MG63 (cell line): ENCODE measurements at regions not wholly inside any gene's neighbourhood (a gene's known extent, or its start where the extent isn't known, plus 50 kb on each side); places are given as distances from the start of the nearest gene placed in this dataset.

Experiments
- DNase-seq: peaks from one replicate; pipeline ENCODE4 v3.0.0-alpha.2; 2020
- H3K27me3 ChIP-seq: fragments of 250-450 bp; sonication (Bioruptor Pico); 2 replicates; pipeline ENCODE4 v1.5.1; 2020; ENCODE audit warnings: mild to moderate bottlenecking, moderate library complexity
- H3K36me3 ChIP-seq: fragments of 250-450 bp; sonication (Bioruptor Pico); 2 replicates; pipeline ENCODE4 v1.5.1; 2020; ENCODE audit warnings: mild to moderate bottlenecking, moderate library complexity
- H3K4me3 ChIP-seq: fragments of 250-450 bp; sonication (Bioruptor Pico); 2 replicates; pipeline ENCODE4 v1.5.1; 2020; ENCODE audit warnings: mild to moderate bottlenecking, moderate library complexity
- H3K9me3 ChIP-seq: fragments of 250-450 bp; sonication (Bioruptor Pico); 2 replicates; pipeline ENCODE4 v1.5.1; 2020; ENCODE audit warnings: mild to moderate bottlenecking, moderate library complexity

GRCh38 chr13:21988624-21989023, 317.8 kb downstream of the FGF9 start:
- Histone ChIP-seq H3K4me3 (no peak overlapping the region), H3K27me3 (no peaks in the 10 kb centered on the region), H3K36me3 (no peaks in the 10 kb centered on the region), H3K9me3 (no peaks in the 10 kb centered on the region)
- DNase-seq: no peak

- Histone ChIP-seq H3K4me3 (no peak overlapping the region), H3K36me3 (no peaks in the 10 kb centered on the region), H3K27me3 (no peaks in the 10 kb centered on the region), H3K9me3 (no peaks in the 10 kb centered on the region)
- DNase-seq: no peak
Measured at GRCh38 chr13:21996049-21996448, 325.2 kb downstream of the FGF9 start.

DNA sequence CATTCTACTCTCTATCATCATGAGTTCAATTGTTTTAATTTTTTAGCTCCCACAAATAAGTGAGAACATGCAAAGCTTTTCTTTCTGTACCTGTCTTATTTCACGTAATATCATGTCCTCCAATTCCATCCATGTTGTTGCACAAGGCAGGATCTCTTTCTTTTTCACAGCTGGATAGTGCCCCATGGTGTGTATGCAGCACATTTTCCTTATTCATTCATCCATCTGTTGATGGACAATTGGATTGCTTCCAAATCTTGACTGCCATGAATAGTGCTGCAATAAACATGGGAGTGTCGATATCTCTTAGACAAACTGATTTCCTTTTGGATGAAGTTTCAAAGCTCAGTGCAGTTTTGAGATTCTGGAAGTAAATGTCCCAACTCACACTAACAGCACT, 326.9 kb downstream of the FGF9 start:
- H3K27me3 ChIP-seq: no peaks in the 10 kb centered on the region
- DNase-seq: no peak
- H3K4me3 ChIP-seq: no peak overlapping the region
- no peaks in the 10 kb centered on the region for H3K9me3 ChIP-seq
- no peaks in the 10 kb centered on the region for H3K36me3 ChIP-seq

DNA sequence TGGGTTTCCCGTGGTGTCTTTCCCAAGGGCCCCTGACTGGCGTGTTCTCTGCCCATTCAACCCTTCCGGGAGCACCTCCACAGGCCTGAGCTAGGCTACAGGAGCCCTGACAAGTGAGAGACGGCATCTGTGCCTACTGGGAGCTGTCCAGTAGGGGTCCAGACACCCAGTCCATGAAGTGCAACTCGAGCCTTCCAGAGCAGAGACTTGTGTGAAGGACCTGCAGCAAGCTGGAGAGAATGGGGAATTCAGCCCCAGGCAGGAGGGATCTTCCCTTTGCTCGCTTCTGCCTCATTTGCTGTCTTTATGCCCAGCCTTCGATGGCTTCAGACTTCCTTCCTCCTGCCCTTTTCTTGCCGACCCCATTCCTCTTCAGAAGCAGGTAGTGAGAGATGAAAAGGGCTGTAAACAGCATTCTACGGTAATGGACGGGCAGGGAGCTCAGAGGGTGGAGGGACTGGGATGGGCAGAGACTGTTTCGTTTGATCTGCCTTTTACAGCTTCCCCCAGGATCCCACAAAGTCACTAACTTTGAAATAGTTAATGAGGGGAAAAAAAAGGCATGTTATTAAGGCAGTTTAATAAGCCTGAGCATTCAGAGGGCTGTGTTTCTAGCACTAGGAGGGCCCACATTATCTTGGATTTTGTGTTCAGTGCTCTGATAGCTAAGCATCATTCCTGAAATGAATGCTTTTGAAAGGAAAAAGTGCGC, 327.6 kb downstream of the FGF9 start:
- Histone ChIP-seq H3K4me3 (no peak overlapping the region), H3K9me3 (no peaks in the 10 kb centered on the region), H3K36me3 (no peaks in the 10 kb centered on the region), H3K27me3 (no peaks in the 10 kb centered on the region)
- no peak for DNase-seq

DNA sequence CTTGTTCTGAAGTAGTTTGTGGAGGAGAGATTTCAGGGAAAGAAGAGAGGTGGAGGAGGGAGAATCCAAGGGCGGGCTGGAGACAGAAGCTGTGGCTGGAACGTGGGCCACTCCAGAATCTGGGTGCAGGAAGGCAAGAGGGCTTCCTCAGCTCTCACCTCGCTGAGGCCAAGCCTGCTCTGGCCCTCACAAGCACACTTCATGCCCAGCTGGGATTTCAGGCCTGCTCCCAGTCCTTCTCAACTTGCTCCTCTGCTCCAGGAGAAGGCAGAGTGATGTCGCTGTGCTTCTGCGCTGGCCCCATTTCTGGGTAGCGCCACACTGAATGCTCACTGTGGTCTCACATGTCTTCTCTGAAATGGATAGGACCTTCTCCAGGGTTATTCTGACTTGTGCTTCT, 328.8 kb downstream of the FGF9 start:
- Histone ChIP-seq H3K36me3 (no peaks in the 10 kb centered on the region), H3K27me3 (no peaks in the 10 kb centered on the region), H3K9me3 (no peaks in the 10 kb centered on the region), H3K4me3 (no peak overlapping the region)
- DNase-seq: no peak

- H3K4me3 ChIP-seq: no peak overlapping the region
- DNase-seq: no peak
Measured at GRCh38 chr13:22000191-22000590, 329.3 kb downstream of the FGF9 start.

GRCh38 chr13:22001336-22001735, 330.5 kb downstream of the FGF9 start:
- H3K9me3 ChIP-seq: no peaks in the 10 kb centered on the region
- H3K36me3 ChIP-seq: no peaks in the 10 kb centered on the region

More at GRCh38 chr13:22000191-22000590, 329.3 kb downstream of the FGF9 start:
- Histone ChIP-seq H3K27me3 (no peaks in the 10 kb centered on the region), H3K9me3 (no peaks in the 10 kb centered on the region), H3K36me3 (no peaks in the 10 kb centered on the region)

GRCh38 chr13:22002893-22003292, 332.0 kb downstream of the FGF9 start:
- H3K27me3 ChIP-seq: no peaks in the 10 kb centered on the region
- H3K9me3 ChIP-seq: no peaks in the 10 kb centered on the region
- no peak overlapping the region for H3K4me3 ChIP-seq
- no peak for DNase-seq
- H3K36me3 ChIP-seq: no peaks in the 10 kb centered on the region

More at GRCh38 chr13:22001336-22001735, 330.5 kb downstream of the FGF9 start:
- Histone ChIP-seq H3K4me3 (no peak overlapping the region), H3K27me3 (no peaks in the 10 kb centered on the region)
- DNase-seq: no peak

DNA sequence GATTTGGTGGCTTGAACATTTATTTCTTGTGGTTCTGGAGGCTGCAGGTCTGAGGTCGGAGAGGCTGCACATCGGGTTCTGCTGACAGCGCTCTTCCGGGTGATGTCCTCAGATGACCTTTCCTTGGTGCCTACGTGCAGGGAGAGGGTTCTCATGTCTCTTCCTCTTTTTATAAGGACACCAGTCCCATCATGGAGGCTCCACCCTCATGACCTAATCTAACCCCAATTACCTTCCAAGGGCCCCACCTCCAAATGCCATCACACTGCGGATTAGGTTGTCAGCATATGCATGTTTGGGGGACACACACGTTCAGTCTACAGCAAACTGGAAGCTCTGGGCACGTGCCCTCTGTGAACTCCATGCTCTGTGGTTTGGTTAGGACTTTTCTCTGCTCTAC, 338.6 kb downstream of the FGF9 start:
- no peaks in the 10 kb centered on the region for H3K36me3 ChIP-seq
- DNase-seq: no peak
- H3K9me3 ChIP-seq: no peaks in the 10 kb centered on the region
- H3K4me3 ChIP-seq: no peak overlapping the region
- no peaks in the 10 kb centered on the region for H3K27me3 ChIP-seq

DNA sequence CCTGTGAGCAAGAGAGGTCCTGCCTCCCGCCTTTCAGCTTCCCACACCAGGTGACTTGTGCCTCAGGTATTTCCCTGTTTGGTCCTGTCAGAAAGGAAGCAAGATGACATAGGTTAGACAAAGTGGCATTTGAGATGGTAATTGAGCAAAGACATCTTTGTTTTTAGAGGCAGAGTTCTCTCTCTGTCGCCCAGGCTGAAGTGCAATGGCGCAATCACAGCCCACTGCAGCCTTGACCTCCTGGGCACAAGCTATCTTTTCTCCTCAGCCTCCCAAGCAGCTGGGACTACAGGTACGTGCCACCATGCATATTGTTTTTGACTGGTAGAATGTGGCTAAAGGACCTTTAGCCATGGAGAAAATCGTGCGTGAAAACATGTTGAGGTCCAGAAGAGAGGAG, 339.1 kb downstream of the FGF9 start:
- no peaks in the 10 kb centered on the region for H3K27me3 ChIP-seq
- no peak for DNase-seq
- H3K36me3 ChIP-seq: no peaks in the 10 kb centered on the region
- no peak overlapping the region for H3K4me3 ChIP-seq
- no peaks in the 10 kb centered on the region for H3K9me3 ChIP-seq

- Histone ChIP-seq H3K9me3 (no peaks in the 10 kb centered on the region), H3K27me3 (no peaks in the 10 kb centered on the region), H3K36me3 (no peaks in the 10 kb centered on the region), H3K4me3 (no peak overlapping the region)
- DNase-seq: peak; percentile 10
Measured at GRCh38 chr13:22012686-22013085, 341.8 kb downstream of the FGF9 start.

- no peak overlapping the region for H3K4me3 ChIP-seq
- H3K36me3 ChIP-seq: no peaks in the 10 kb centered on the region
- peak; percentile 67 for DNase-seq
- H3K27me3 ChIP-seq: no peaks in the 10 kb centered on the region
- H3K9me3 ChIP-seq: no peaks in the 10 kb centered on the region
Measured at GRCh38 chr13:22014469-22014868, 343.6 kb downstream of the FGF9 start.

GRCh38 chr13:22017226-22017625, 346.4 kb downstream of the FGF9 start:
- Histone ChIP-seq H3K27me3 (no peaks in the 10 kb centered on the region), H3K36me3 (no peaks in the 10 kb centered on the region), H3K9me3 (no peaks in the 10 kb centered on the region), H3K4me3 (no peak overlapping the region)
- DNase-seq: no peak

DNA sequence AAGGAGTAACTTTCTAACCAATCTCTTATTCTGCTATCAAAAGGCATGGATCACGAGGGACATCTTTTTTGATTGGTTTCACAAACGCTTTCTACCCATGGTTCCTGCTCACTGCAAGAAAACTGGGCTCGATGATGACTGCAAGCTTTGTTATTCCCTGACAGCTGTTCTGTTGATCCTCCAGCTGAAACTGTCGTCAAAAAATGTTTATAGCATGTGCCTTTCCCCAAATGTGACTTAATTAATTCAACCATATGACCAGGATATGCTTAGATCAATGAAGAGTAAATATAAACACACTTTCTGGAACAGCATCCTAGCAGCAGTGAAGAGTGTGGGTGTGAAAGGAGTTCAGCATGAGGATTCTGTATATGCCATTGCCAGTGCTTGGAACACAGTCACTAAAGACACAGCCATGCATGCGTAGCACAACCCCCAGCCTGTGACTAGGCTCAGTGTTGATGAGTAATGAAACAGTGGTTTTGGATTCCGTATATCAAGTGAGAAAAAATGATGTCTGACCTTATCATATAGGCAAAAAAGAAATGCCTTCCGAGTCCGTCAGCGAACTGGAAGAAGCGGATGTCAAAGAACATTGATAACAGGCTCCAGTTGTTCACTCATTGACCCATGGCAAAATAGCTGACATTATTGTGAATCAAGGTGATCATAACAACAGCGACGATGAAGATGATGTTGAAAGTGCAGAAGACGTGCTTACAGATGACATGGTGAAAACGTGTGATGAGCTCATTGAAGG, 347.4 kb downstream of the FGF9 start:
- no peak for DNase-seq
- H3K27me3 ChIP-seq: no peaks in the 10 kb centered on the region
- H3K36me3 ChIP-seq: no peaks in the 10 kb centered on the region
- H3K9me3 ChIP-seq: no peaks in the 10 kb centered on the region
- H3K4me3 ChIP-seq: no peak overlapping the region

GRCh38 chr13:22018836-22019210, 347.9 kb downstream of the FGF9 start:
- DNase-seq: no peak
- Histone ChIP-seq H3K36me3 (no peaks in the 10 kb centered on the region), H3K27me3 (no peaks in the 10 kb centered on the region), H3K9me3 (no peaks in the 10 kb centered on the region), H3K4me3 (no peak overlapping the region)

- Histone ChIP-seq H3K27me3 (no peaks in the 10 kb centered on the region), H3K4me3 (no peak overlapping the region), H3K36me3 (no peaks in the 10 kb centered on the region), H3K9me3 (no peaks in the 10 kb centered on the region)
- no peak for DNase-seq
Measured at GRCh38 chr13:22024381-22024994, 353.6 kb downstream of the FGF9 start.

DNA sequence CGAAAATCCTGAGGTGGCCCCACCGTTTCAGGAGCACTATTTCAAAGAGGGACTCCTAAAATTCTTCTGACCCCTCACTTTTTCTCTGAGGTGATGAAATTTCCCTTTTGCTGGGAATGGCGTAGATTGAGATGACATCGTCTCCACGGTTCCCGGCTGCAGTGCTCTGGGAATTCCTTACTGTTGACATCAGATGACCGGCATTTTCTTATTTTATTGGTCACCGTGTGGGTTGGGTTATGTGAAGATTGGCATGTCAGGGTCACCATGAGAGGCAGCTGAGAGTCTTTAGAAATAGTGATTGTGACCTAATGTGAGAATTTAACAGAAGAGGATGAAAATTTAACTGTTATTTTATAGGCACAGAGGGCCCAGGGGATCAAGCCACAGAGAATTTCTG, 356.7 kb downstream of the FGF9 start:
- Histone ChIP-seq H3K9me3 (no peaks in the 10 kb centered on the region), H3K4me3 (no peak overlapping the region), H3K36me3 (no peaks in the 10 kb centered on the region), H3K27me3 (no peaks in the 10 kb centered on the region)
- DNase-seq: no peak

DNA sequence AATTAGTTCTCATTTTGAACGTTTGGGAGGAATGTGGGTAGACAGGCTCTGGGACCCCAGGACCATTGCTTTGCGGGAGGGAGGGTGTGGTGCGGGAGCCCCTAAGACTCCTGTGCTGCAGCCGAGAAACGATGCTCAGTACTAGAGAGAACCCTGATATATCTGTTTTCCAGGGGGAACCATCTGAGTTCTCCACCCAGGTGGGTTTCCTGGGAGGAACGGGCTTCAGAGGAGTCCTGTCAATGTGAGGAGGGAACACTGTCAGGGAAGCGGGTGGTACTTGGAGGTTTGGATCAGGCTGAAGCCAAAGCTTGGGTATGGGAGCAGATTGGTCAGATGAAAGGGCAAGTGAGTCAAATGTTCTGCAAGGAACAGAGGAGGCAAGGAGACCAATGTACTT, 358.0 kb downstream of the FGF9 start:
- Histone ChIP-seq H3K36me3 (no peaks in the 10 kb centered on the region), H3K27me3 (no peaks in the 10 kb centered on the region), H3K9me3 (no peaks in the 10 kb centered on the region), H3K4me3 (no peak overlapping the region)
- DNase-seq: no peak
